B cell (primary cell): ENCODE measurements at regions not wholly inside any gene's neighbourhood (a gene's known extent, or its start where the extent isn't known, plus 50 kb on each side); places are given as distances from the start of the nearest gene placed in this dataset.

ENCODE experiments used
- ATAC-seq: fragments of 200-7000 bp; cut with Tn5 transposase; one replicate; pipeline ENCODE4 v1.10.0; 2021; ENCODE audit warnings: low read depth, mild to moderate bottlenecking, moderate number of reproducible peaks, moderate library complexity
- CTCF ChIA-PET: fragments of 350-600 bp; sonication (Branson Sonifier 250); formaldehyde crosslinking; loops from one replicate; lab custom pipeline; 2021; ENCODE audit warnings: antibody characterized with exemption, inconsistent platforms; lab: Charles Lee
- POLR2A ChIA-PET: fragments of 350-600 bp; sonication (Branson Sonifier 250); formaldehyde crosslinking; loops from one replicate; lab custom pipeline; 2021; ENCODE audit warnings: antibody characterized with exemption; lab: Charles Lee
- DNase-seq: peaks from one replicate; pipeline ENCODE4 v3.0.0; 2013
- H2AFZ ChIP-seq: 2 replicates; pipeline ENCODE4 v1.6.1; 2012; ENCODE audit warnings: mild to moderate bottlenecking, low read depth, low read length; ENCODE audit not compliant: insufficient read depth, poor library complexity, severe bottlenecking
- H3K27ac ChIP-seq, 2 donors: 1 replicate in 1 of 2; 2 replicates in 1 of 2; pipeline ENCODE4 v1.5.1; 2012 to 2013; ENCODE audit warnings: low read length in 2 of 2, mild to moderate bottlenecking in 2 of 2, moderate library complexity in 1 of 2
- H3K27me3 ChIP-seq, 4 experiments: fragments of 200-600 bp in 1 of 4; sonication (generic) in 1 of 4; replicated peaks in 1 of 4; 1 replicate in 2 of 4; 2 replicates in 2 of 4; pipeline versions ENCODE4 v1.6.1 to v1.7.0; 2013 to 2016; ENCODE audit warnings: low read length in 3 of 4, mild to moderate bottlenecking in 2 of 4, mixed read lengths in 1 of 4, moderate library complexity in 1 of 4; ENCODE audit not compliant: insufficient read depth in 4 of 4, control insufficient read depth in 3 of 4; ENCODE audit errors: control extremely low read depth in 1 of 4
- H3K36me3 ChIP-seq, 2 experiments: replicated peaks in 1 of 2; 1 replicate in 1 of 2; 2 replicates in 1 of 2; pipeline versions ENCODE4 v1.6.1 to v1.7.1; 2013; ENCODE audit warnings: low read length in 1 of 2; ENCODE audit not compliant: insufficient read depth in 2 of 2, control insufficient read depth in 1 of 2; ENCODE audit errors: control extremely low read depth in 1 of 2, extremely low read depth in 1 of 2
- H3K4me1 ChIP-seq, 2 donors: fragments of 200-600 bp in 1 of 2; sonication (generic) in 1 of 2; 1 replicate in 1 of 2; 2 replicates in 1 of 2; pipeline versions ENCODE4 v1.5.1 to v1.6.1; 2013 to 2017; ENCODE audit warnings: low read length in 2 of 2; ENCODE audit not compliant: control insufficient read depth in 2 of 2, insufficient read depth in 2 of 2
- H3K4me2 ChIP-seq: replicated peaks from 2 replicates; pipeline ENCODE3; 2012; ENCODE audit warnings: mild to moderate bottlenecking, low read depth, low read length; ENCODE audit not compliant: poor library complexity, severe bottlenecking
- H3K4me3 ChIP-seq, 5 experiments: fragments of 200-600 bp in 1 of 5; sonication (generic) in 1 of 5; 1 replicate in 3 of 5; 2 replicates in 2 of 5; pipeline versions ENCODE4 v1.5.1 to v1.7.0; 2011 to 2016; ENCODE audit warnings: low read length in 4 of 5, mild to moderate bottlenecking in 4 of 5, low read depth in 2 of 5, control low read depth in 1 of 5, moderate library complexity in 1 of 5; ENCODE audit not compliant: insufficient read depth in 1 of 5; ENCODE audit errors: control extremely low read depth in 1 of 5, extremely low read depth in 1 of 5
- H3K79me2 ChIP-seq: fragments of 200-600 bp; sonication (generic); one replicate; pipeline ENCODE4 v1.6.0; 2016; ENCODE audit warnings: low read length; ENCODE audit not compliant: control insufficient read depth, insufficient read depth
- H3K9ac ChIP-seq: fragments of 200-600 bp; sonication (generic); 2 replicates; pipeline ENCODE4 v1.6.1; 2017; ENCODE audit warnings: mild to moderate bottlenecking, low read length, moderate library complexity
- H3K9me3 ChIP-seq, 3 donors: one replicate each; pipeline versions ENCODE4 v1.6.1 to v1.7.1; 2013; ENCODE audit warnings: low read length in 2 of 3; ENCODE audit not compliant: control insufficient read depth in 2 of 3, insufficient read depth in 1 of 3; ENCODE audit errors: control extremely low read depth in 1 of 3
- H4K20me1 ChIP-seq: 2 replicates; pipeline ENCODE4 v1.6.0; 2012; ENCODE audit warnings: mild to moderate bottlenecking, low read length; ENCODE audit not compliant: insufficient read depth, control insufficient read depth, poor library complexity, severe bottlenecking
- H3K27ac Mint-ChIP-seq: one replicate; pipeline ENCODE4 v1.8.0; 2021; ENCODE audit warnings: mixed read lengths
- H3K27me3 Mint-ChIP-seq: one replicate; pipeline ENCODE4 v1.8.0; 2021; ENCODE audit warnings: mixed read lengths
- H3K4me1 Mint-ChIP-seq: one replicate; pipeline ENCODE4 v1.8.0; 2021; ENCODE audit warnings: mixed read lengths
- H3K4me3 Mint-ChIP-seq: one replicate; pipeline ENCODE4 v1.8.0; 2021; ENCODE audit warnings: mixed read lengths
- H3K9me3 Mint-ChIP-seq: one replicate; pipeline ENCODE4 v1.8.0; 2022; ENCODE audit warnings: mixed read lengths; ENCODE audit not compliant: insufficient read depth
- CTCF ChIP-seq: fragments of 200-600 bp; IDR thresholded peaks from one replicate; pipeline ENCODE4 v1.8.0; 2022; ENCODE audit warnings: antibody characterized with exemption, mild to moderate bottlenecking
- EZH2 ChIP-seq: IDR thresholded peaks from 2 replicates; pipeline ENCODE4 v1.6.1; 2012; ENCODE audit warnings: borderline replicate concordance, low read depth, mild to moderate bottlenecking, moderate library complexity, low read length; ENCODE audit not compliant: insufficient read depth, poor library complexity, severe bottlenecking
- WGBS: methylation state at CpG from one replicate; pipeline ENCODE4 v1.1.5; 2013; ENCODE audit warnings: missing lambda C conversion rate; ENCODE audit not compliant: insufficient coverage; 5-methylcytosine and 5-hydroxymethylcytosine counted together
- intact Hi-C: fragments of 100-400 bp; cut with micrococcal nuclease; formaldehyde crosslinking; loops from one replicate; pipeline ENCODE4 v1.10.0; 2022

- Histone ChIP-seq H3K4me2 (no peak overlapping the region), H4K20me1 (no peaks in the 10 kb centered on the region), H3K27me3 (no peaks in the 10 kb centered on the region), H3K9me3 (peaks cover 0 to 8% (median 0%) of the 10 kb centered on the region in 3 donors), H3K27ac (no peak overlapping the region), H2AFZ (no peak overlapping the region), H3K9ac (no peak overlapping the region), H3K4me3 (no peak overlapping the region), H3K79me2 (no peaks in the 10 kb centered on the region), H3K36me3 (no peaks in the 10 kb centered on the region), H3K4me1 (no peaks in the 10 kb centered on the region)
- no peak for ATAC-seq
- Mint-ChIP-seq H3K27me3 (no peaks in the 10 kb centered on the region), H3K4me3 (no peak overlapping the region), H3K27ac (no peak overlapping the region), H3K9me3 (peaks cover 2% of the 10 kb centered on the region), H3K4me1 (no peaks in the 10 kb centered on the region)
- 82% methylated on average over 3 of the region's 9 CpGs for WGBS
- ChIA-PET POLR2A (no interaction called here), CTCF (interaction anchor here (1.0 kb wide), 1 partner anchor 1370 kb away, joined by 3 read pairs; no protein-coding TSS in a partner anchor)
- no peak for TF ChIP-seq EZH2
- no peak for TF ChIP-seq CTCF
- DNase-seq, result no peak
- intact Hi-C loops, result no loop called here
Observed at GRCh38 chr4:4735136-4735750, 124.2 kb upstream of the MSX1 start.

- ChIA-PET CTCF (no interaction called here), POLR2A (no interaction called here)
- Histone ChIP-seq H3K27me3 (no peaks in the 10 kb centered on the region), H3K79me2 (no peaks in the 10 kb centered on the region), H3K4me2 (no peak overlapping the region), H3K36me3 (no peaks in the 10 kb centered on the region), H4K20me1 (no peaks in the 10 kb centered on the region), H2AFZ (no peak overlapping the region), H3K4me3 (no peak overlapping the region), H3K9me3 (peaks cover 0 to 13% (median 0%) of the 10 kb centered on the region in 3 donors), H3K4me1 (no peaks in the 10 kb centered on the region), H3K9ac (no peak overlapping the region), H3K27ac (no peak overlapping the region)
- DNase-seq, result no peak
- intact Hi-C loops, result no loop called here
- no peaks in the 10 kb centered on the region for H3K27me3 Mint-ChIP-seq
- no peak overlapping the region for H3K27ac Mint-ChIP-seq
- H3K9me3 Mint-ChIP-seq, result peaks cover 2% of the 10 kb centered on the region
- WGBS, result 84% methylated on average over 2 of the region's 5 CpGs
- no peaks in the 10 kb centered on the region for H3K4me1 Mint-ChIP-seq
- TF ChIP-seq EZH2 (no peak), CTCF (no peak)
- ATAC-seq, result no peak
- H3K4me3 Mint-ChIP-seq, result no peak overlapping the region
Observed at GRCh38 chr4:4734425-4734824, 125.0 kb upstream of the MSX1 start.
